ENCODE measurements at regions not wholly inside any gene's neighbourhood (a gene's known extent, or its start where the extent isn't known, plus 50 kb on each side); places are given as distances from the start of the nearest gene placed in this dataset.

DNA sequence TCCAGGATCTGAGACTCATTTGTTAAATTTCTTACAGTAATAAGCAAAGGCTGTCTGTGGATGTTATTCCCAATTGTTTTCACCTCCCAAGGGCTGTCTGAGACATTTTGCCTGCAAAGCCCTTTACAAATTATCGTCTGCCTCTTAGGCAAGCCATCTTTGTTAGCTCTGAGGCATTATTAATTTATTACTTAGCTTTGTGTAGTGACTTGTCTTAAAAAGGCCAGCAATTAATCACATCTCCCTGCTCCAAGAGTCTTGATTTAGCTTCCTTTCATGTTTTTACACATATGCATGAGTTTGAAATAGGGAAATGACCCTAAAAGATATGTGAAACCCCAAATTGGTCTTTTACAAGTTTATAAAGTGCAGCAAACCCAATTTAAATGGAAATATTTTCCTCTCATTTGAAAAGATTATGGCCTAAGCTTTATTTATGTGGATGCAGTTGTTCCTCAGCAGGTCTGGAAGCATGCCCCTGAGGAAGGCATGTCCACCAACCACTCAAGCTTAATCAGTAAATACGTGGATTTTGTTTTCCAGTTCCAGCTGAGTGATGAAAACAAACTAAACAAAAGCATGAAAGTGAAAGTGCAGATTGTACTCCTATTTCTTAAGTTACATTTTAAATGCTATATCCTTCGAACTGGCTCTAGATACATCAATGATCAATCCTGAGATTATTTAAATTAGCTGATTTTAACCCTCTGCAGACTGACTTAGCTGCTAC is 173.6 kb upstream of the LNX1 start:
- DNase-seq: no peak

DNA sequence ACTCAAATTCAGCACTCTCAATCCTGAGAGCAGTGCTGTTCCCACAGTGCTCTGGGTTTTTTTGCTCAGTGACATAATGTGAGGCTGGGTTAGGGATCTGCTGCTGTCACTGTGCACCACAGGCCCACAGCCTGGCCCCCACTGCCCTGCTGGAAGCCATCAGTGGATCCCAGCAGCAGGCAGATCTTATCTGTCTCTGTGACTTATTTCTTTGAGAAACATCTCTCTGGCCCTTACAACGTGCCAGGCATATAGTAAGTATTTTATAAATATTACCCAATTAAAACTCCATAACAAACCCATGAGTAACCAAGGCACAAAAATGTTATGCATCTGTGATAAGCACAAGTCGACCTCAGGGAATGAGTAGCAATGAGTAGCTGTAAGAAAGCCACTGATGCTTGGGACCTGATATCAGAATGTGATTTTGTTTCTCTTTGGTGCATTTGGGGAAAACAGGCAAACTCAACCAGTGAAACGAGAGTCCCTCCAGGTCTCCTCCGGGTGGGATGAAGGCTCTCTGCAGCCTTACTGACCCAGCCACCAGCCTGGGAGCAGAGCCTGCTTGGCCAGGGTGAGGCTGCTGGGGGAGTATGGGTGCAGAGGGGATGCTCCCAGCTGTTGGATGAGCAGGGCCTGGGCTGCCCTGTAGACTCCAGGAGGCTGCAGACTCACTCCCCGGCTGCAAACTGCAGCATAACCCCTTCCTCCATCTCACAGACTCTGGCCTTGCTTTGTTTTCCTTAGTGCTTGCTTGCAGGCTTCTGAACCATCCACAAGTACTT is 172.7 kb upstream of the LNX1 start:
- no peak for DNase-seq

DNA sequence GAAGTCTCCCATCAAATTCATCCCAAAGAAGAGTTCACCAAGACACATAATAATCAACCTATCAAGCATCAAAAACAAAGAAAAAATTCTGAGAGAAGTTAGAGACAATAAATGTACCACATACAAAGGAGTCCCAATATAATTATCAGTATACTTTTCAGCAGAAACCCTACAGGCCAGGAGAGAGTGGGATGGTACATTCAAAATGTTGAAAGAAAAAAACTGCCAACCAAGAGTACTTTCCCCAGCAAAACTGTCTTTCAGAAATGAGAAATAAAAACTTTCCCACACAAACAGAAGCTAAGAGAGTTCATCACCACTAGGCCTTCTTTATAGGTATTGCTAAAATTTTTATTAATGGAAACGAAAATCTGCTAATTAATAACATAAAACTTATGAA is 164.4 kb upstream of the LNX1 start:
- no peak for DNase-seq

DNA sequence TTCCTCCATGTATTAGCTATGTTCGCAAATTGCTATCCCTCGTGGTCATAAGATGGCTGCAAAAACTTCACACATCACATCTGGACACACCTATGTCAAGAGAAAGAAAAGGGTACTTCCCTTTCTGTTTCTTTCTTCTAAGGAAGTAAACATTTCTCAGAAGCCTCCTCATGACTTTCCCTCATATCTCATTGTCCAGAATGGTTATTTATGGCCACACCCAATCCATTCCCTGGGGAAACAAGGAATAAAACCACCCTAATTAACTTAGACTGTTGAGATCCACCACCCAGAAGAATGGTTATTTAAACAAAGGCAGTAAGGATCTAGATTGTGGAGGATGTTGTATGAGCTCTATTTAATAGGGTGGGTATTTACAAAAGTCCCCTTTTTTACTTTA is 160.8 kb upstream of the LNX1 start:
- no peak for DNase-seq

DNA sequence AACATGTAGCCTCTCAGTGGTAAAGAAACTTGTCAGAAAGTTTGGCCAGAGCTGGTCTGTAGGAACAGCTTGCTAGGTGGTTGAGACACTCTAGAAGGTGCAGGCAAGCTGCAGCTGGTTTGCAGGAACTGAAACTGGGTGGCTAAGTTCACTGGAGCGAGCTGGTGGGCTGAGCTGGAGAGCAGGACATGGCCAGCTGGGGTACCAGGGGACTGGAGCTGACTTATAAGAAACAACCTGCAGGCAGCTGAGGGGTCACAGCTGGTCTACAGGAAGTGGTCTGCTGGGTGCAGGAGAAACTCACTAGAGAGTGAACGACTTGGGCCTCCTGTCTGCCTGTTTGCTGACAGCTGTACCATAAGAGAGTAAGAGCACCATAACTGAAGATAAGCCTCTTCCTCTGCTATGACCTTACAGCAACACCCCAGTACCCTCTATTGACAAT is 157.1 kb upstream of the LNX1 start:
- no peak for DNase-seq

DNA sequence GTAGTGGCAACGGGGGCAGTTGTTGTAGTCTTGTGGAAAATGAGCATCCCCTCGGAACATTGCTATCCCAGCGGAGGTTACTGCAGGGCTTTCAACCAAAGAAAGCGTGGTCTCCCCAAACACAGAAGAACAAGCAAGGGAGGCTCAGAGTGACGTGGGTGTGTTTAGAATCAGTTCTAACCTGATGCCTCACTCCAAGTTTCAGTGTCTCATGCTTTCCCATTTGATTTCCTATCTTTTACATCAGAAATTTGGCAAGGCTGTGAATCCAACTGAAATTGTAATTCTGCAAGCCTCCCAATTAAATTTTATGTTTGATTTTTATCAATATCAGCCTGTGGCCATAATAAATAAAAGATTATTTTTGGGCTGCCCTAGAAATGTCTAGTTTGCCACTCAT is 156.1 kb upstream of the LNX1 start:
- DNase-seq: no peak

DNA sequence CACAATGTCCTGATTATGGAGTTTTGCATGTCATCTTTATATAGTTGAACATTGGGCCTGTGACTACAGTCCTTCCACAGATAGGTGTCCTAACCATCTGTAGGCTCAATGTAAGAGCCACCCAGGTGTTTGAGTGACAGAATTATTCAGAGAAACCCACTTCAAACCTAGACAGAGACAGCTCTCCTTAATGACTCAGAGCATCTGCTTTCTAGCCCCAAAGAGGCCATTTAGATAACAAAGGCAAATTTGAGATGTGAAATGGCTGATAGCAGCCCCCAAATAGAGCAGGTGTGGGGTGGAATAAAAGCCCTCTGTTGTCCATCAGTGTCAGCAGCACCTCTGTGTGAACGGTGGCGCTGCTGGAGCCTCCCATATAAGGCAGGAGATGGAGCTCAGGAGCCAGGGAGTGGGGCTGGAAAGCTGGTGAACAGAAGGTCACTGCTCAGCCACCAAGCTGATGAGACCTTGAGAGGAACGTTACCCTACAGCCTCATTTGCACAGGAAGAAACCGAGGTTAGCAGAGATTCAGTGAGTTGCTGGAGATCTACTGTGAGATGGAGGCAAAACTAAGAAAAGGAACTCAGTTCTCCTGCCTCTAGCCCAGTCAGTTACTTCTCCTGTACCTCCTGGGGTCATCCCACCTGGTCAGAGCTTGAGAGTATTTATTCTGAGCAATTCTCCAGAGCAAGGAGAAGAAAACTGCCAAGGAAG is 153.3 kb upstream of the LNX1 start:
- no peak for DNase-seq

DNA sequence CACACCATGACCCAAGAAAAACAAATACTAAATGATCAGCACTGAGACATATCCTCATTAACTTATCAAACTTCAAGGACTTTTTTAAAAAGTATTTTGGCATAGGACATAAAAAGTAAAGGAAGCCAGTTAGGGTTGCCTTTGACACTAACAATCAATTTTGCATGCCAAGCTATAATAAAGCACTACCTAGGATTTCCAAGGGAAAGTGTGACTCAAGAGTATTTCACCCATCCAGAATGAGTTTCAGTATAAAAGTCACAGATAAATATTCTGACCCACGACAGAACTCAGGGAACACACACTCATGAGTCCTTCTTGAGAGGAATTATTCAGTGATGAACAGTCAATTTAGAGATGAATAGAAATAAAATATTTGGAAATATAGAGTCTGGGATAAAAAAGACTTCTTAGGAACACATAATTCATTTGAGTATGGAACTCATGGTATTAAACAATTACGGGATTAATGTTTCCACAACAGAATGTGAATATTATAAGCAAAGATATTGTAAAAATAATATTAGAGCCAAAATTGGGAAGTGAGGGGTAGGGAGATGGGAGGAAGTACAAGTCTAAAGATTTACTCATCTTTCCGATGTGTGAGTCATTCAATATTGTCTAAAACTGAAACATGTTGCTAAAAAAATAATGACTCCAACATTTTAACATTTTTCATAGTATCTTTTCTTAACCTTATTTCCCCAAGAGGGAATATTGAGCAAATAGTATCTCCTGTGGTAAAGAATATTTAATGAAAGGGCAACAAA is 143.5 kb upstream of the LNX1 start:
- DNase-seq: no peak

DNA sequence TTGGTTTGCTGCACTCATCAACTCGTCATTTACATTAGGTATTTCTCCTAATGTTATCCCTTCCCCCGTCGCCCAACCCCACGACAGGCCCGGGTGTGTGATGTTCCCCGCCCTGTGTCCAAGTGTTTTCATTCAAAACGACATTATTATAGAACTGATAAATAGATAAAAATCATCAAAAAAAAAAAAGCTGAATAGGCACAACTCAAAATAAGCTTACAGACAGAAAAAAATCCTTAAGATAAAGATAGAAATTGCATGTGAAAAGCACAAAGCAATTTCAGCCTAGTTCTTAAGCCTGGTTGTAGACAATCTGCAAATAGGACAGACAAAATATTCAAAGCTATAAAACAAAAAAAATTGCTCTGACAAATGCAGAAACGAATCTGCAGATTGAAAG is 142.9 kb upstream of the LNX1 start:
- no peak for DNase-seq

DNA sequence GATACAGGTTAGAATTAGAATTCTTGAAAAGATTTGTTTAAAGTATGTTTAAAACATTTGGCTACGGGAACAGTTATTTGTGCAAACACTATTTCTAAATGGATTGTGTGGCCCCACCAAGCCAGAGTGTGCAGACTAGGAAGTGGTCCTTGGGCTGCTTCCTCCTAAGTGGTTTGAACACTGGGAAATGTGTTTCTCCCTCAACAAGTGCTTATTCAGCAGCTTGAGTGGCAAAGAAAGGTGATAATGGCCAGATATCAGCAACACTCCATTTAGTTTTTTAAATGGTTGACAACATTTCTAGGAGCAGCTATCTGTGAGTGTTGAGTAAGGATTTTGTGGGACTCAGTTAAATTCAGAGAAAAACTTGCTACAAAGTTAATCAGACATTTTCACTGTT is 141.4 kb upstream of the LNX1 start:
- DNase-seq: no peak

DNA sequence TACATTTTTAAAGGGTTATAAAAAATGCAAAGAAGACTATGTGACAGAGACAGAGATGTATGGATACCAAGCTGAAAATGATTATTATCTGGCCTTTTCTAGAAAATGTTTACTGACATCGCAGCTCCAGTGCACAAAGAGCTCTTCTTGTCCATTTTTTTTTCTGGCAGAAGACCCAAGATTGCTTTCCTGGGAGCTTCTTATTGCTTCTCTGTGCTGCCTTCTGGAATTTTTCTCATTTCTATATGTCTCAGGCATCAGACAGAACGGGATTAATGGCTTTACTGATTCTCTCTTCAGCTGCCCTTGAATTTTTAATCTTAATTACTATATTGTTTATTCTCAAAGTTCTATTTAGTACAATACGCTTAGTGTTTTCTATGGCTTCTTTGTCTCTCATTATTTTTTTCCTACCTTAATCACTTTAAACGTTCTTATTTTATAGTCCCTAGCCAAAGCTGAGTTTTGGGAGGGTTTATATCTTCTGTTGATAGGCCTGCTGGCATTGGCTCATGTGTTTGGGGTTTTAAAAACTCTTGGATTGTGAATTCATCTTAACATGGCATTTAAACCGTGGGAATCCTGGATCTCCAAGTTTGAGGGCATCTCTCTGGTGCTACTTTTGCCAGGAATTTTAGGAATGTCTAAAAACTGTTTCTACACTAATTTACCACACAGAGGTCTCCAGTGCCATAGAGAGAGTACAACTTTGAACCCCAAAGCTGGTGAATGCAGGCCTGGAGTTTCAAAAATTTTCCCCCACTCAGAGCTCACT is 138.9 kb upstream of the LNX1 start:
- DNase-seq: no peak

DNA sequence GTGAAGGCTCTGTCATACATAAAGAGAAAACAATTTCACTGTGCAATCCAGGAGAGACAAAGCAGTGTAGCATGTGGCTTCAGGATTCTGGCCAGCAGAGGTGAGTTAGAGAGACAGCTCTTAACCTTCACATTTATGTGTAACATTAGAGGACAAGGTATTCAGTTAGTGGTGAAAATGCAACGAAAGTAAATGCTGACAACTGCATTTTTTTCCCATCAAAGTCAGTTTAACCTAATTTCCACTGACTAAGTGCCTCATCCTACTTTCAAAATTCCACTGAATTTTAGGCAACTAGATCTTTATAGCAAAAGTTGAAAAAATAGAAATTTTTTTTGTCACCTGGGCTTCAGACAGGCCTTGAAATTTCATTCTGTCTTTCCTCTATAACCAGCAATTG is 130.8 kb upstream of the LNX1 start:
- DNase-seq: no peak

DNA sequence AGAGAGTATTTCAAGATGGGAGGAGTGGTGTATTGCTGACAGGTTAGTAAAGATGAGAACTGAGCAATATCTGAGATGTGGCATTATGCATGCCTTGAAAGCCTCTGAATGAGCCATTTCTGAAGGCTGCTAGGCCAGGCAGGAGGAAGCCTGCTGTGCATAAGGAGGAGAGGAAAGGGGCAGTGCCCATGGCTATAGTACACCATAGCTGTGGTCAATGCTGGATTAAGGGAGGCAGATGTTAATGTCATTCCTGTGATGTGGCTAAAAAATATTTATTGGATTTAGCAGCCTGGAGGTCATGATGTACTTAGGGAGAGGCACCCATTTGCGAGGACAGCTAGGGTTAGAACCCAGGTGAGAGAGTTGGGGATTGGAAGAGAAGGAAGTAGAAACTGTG is 130.0 kb upstream of the LNX1 start:
- DNase-seq: no peak

DNA sequence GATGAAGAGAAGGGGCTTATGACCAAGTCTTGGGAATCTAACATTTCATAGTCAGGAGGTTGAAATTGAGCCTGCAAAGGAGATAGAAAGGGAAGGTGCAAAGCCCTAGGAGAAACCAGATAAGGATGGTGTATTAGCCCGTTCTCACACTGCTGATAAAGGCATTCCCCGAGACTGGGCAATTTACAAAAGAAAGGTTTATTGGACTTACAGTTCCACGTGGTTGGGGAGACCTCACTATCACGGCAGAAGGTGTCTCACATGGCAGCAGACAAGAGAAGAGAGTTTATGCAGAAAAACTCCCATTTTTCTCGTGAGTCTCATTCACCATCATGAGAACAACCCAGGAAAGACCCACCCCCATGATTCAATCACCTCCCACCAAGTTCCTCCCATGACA is 129.5 kb upstream of the LNX1 start:
- DNase-seq: no peak

DNA sequence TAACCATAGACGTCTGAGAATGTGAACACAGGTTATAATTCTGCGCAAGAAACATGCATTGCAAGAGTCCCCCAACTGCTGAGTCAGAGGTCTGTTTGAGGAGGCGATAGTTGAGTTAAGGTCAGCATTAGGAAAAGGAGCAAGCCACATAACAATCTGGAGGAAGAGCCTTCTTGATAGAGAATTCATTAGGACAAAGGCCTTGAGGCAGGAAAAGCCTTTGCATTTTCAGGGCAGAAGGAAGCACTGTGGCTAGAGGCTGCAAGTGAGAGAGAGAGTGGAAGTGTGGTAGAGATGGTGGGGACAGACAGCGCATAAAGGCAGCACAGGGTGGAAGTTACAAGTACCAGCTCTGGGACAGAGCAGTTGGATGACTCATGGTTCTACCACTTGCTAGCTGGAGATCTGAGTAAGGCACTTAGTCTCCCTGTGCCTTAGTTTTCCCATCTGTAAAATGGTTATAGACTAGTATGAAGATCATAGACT is 125.8 kb upstream of the LNX1 start:
- DNase-seq: no peak

DNA sequence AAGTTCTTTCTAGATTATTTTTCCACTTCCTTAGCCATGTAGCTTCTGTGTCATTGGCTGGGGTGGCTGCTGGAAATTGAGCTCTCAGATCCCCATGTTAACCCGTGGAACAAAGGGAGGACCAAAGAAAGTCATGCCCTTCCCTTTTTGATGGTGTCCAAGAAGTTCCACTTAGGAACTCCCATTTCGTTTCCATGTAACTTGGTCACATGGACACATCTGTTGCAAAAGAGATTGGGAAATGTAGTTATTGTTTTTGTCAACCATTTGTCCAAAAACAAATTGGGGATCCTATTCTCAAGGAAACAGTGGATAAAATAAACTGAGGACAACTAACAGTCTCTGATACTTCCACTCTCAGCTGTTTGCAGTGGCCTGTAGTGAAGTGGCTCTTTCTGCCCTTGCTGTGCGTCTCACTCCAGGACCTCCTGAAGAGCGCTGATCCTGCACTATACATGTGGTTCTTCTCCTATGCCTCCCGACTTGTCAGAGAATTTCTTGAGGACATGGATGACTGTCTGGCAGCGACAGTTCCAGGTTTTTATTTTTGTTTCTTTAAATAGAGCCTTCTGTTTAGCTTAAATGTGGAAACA is 125.3 kb upstream of the LNX1 start:
- DNase-seq: no peak

DNA sequence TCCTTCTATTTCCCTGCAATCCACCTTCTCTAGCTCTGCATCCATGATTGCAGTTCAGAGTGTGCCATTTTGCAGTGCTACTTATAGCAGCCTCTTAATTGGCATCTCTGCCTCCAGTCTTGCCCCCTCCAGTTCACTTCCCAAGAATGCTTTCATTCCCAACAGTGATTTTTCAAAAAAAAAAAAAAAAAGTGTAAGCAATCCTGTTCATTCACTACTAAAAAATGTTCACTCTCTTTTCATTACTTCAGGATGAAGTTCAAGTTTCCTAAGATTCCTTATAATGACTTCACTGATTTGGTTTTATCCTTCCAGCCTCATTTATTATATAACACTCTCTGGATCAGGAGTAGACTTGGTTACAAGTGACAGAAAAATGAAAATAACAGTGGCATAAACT is 124.7 kb upstream of the LNX1 start:
- DNase-seq: no peak

DNA sequence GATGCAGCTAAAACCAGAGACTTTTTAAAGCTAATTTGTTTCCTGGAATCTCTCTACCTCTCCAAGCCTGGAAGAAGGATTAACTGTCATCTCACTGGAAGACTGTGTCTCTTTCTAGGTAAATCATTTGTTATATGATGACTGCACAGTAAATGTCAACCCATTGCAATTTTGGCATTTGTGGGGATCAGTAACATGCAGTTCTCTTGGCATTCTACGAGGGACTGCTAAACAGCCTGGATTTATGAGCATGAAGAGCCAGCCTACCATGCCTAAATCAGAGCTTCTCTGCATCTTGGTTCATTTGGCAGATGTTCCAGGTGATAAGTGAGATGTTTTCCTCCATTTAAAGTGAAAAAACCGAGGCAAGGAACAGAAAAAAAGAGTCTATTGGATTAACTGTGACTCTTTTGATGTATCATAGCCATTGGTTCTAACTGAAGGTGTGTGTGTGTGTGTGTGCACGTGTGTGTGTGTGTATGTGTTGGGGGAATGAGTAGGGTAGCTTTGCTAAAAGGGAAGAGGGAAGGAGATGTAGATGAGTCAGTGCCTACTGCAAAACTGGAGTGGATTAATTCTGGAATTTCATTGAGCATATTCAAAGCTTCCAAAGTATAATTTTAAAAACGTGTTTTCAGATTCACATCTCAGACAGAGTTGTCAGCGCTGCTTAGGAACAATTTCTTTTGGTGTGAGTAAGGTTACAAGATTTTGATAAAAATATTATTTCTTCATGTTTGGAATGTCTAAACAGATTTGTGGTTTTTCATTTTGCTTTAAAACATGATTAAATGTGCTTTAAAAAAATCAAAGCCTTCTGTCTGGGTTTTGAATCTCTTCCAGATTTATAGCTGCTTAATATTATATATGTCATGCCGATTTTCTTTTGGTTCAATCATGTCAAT is 123.2 kb upstream of the LNX1 start:
- no peak for DNase-seq

DNA sequence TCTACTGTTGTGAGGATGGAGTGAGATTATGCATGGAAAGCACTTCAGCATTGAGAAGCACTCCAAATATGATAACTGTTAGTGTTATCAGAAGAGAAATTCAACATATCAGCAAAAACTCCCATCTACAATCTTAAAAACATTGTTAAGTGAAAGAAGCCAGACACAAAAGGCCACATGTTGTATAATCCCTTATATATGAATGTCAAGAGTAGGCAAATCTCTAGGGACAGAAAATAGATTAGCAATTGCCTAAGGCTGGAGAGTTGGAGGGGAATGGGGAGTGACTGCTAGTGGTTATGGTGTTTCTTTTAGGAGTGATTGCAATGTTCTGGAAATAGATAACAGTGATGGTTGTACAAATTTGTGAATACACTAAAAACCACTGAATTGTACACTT is 122.5 kb upstream of the LNX1 start:
- DNase-seq: no peak

DNA sequence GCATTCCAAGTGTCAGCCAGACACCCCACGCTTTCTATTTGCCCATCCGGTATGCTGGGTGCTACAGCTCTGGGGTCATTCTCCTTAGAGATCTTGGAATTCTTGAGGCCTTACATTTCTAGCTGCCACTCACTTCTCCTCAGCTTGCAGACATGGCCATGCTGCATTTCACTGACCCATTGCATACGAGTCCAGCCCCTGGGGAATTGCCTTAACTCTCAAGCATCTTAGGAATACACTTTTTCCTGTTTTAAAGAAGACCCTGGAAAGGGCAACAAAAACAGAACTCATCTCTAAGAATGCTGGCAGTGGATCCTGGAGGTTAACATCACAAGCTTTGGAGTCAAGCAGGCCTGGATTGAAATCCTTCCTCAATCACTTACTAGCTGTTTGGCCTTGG is 122.0 kb upstream of the LNX1 start:
- DNase-seq: no peak

Measured in CD4-positive, alpha-beta T cell treated with Interleukin-4 for 4 hours (primary cell).